ENCODE measurements at regions not wholly inside any gene's neighbourhood (a gene's known extent, or its start where the extent isn't known, plus 50 kb on each side); places are given as distances from the start of the nearest gene placed in this dataset.

GRCh38 chr12:69008520-69008919 lies 75.5 kb upstream of the CPM start:
- peak overlapping the region in 1 of 2 donors; percentile 8 for H3K27ac ChIP-seq
- ATAC-seq (ENCODE audit: insufficient number of reproducible peaks, low FRiP score, low read depth) (no peak), DNase-seq (ENCODE audit: low spot score) (no peak)

DNA sequence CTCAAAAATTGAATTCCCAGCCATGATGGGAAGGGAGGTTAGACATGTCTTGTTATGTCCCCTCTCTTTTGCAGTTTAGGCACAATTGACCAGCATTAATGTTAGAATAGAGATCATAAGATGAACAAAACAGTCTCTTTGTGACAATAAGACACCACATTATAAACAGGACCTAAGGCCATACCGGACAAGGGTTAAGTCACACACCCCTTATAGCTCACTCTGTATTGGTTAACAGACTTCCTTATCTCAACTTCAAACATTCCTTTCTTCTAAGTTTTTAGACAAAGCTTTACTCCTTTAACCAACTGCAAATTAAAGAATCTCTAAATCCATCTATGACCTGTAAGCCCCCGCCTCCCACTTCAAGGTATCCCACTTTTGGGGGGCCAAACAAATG lies 81.1 kb upstream of the CPM start:
- Histone ChIP-seq H3K9me3 (no peaks in the 10 kb centered on the region), H3K36me3 (no peaks in the 10 kb centered on the region), H3K4me3 (no peak overlapping the region), H3K27me3 (replicated peaks; ENCODE audit: insufficient read depth) (no peaks in the 10 kb centered on the region), H3K27ac (no peak overlapping the region), H3K4me1 (ENCODE audit: control insufficient read depth in 1 of 2, low read depth in 2 of 2) (no peaks in the 10 kb centered on the region)
- TF ChIP-seq, protein P1, sequence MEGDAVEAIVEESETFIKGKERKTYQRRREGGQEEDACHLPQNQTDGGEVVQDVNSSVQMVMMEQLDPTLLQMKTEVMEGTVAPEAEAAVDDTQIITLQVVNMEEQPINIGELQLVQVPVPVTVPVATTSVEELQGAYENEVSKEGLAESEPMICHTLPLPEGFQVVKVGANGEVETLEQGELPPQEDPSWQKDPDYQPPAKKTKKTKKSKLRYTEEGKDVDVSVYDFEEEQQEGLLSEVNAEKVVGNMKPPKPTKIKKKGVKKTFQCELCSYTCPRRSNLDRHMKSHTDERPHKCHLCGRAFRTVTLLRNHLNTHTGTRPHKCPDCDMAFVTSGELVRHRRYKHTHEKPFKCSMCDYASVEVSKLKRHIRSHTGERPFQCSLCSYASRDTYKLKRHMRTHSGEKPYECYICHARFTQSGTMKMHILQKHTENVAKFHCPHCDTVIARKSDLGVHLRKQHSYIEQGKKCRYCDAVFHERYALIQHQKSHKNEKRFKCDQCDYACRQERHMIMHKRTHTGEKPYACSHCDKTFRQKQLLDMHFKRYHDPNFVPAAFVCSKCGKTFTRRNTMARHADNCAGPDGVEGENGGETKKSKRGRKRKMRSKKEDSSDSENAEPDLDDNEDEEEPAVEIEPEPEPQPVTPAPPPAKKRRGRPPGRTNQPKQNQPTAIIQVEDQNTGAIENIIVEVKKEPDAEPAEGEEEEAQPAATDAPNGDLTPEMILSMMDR (IDR thresholded peaks at IDR 0.05): no peak
- ATAC-seq (ENCODE audit: insufficient number of reproducible peaks, low FRiP score, low read depth): no peak
- no peak for DNase-seq (ENCODE audit: low spot score)

More at GRCh38 chr12:69008520-69008919, 75.5 kb upstream of the CPM start:
- Histone ChIP-seq H3K9me3 (no peaks in the 10 kb centered on the region), H3K4me1 (ENCODE audit: control insufficient read depth in 1 of 2, low read depth in 2 of 2) (peaks cover 0 to 14% of the 10 kb centered on the region in 2 donors), H3K36me3 (no peaks in the 10 kb centered on the region), H3K27me3 (replicated peaks; ENCODE audit: insufficient read depth) (no peaks in the 10 kb centered on the region), H3K4me3 (no peak overlapping the region)
- TF ChIP-seq, protein P1 (IDR thresholded peaks at IDR 0.05): no peak

DNA sequence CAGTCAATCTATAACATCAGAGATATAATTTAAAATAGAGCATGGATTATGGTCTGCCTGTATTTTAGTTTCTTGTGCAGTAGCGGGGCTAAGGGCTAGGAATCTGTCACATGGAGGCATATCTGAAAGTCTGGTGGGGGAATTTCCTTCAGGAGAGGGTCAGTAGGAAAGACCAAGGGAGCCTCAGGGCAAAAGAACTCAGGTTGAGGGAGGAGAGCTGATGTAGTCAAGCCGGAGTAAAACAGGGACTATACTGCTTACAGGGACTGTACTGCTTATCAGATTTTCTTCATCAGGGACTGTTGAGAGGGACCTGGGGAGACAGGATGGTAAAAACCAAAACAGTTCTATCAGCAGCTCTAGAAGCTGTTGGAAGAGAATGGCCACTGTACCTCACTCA lies 82.0 kb upstream of the CPM start:
- TF ChIP-seq, protein P1 (IDR thresholded peaks at IDR 0.05): no peak
- ATAC-seq (ENCODE audit: insufficient number of reproducible peaks, low FRiP score, low read depth): no peak
- no peak overlapping the region for H3K27ac ChIP-seq

GRCh38 chr12:69015831-69016230 lies 82.9 kb upstream of the CPM start:
- H3K36me3 ChIP-seq: no peaks in the 10 kb centered on the region
- no peak for ATAC-seq (ENCODE audit: insufficient number of reproducible peaks, low FRiP score, low read depth)

More for the DNA sequence above, 82.0 kb upstream of the CPM start:
- no peaks in the 10 kb centered on the region for H3K4me1 ChIP-seq (ENCODE audit: control insufficient read depth in 1 of 2, low read depth in 2 of 2)
- H3K27me3 ChIP-seq (replicated peaks; ENCODE audit: insufficient read depth): no peaks in the 10 kb centered on the region
- DNase-seq (ENCODE audit: low spot score): no peak
- H3K4me3 ChIP-seq: no peak overlapping the region
- H3K9me3 ChIP-seq: no peaks in the 10 kb centered on the region
- no peaks in the 10 kb centered on the region for H3K36me3 ChIP-seq

GRCh38 chr12:69019082-69019481 lies 86.1 kb upstream of the CPM start:
- Histone ChIP-seq H3K27ac (no peak overlapping the region), H3K4me1 (ENCODE audit: control insufficient read depth in 1 of 2, low read depth in 2 of 2) (no peaks in the 10 kb centered on the region), H3K27me3 (replicated peaks; ENCODE audit: insufficient read depth) (no peaks in the 10 kb centered on the region), H3K4me3 (no peak overlapping the region), H3K9me3 (no peaks in the 10 kb centered on the region), H3K36me3 (no peaks in the 10 kb centered on the region)
- DNase-seq (ENCODE audit: low spot score) (no peak), ATAC-seq (ENCODE audit: insufficient number of reproducible peaks, low FRiP score, low read depth) (no peak)
- TF ChIP-seq, protein P1 (IDR thresholded peaks at IDR 0.05): no peak

More at GRCh38 chr12:69015831-69016230, 82.9 kb upstream of the CPM start:
- no peak overlapping the region for H3K27ac ChIP-seq
- H3K4me3 ChIP-seq: no peak overlapping the region
- no peaks in the 10 kb centered on the region for H3K4me1 ChIP-seq (ENCODE audit: control insufficient read depth in 1 of 2, low read depth in 2 of 2)
- TF ChIP-seq, protein P1 (IDR thresholded peaks at IDR 0.05): no peak
- DNase-seq (ENCODE audit: low spot score): no peak
- H3K9me3 ChIP-seq: no peaks in the 10 kb centered on the region
- H3K27me3 ChIP-seq (replicated peaks; ENCODE audit: insufficient read depth): no peaks in the 10 kb centered on the region
